SIG-M5 (cell line): ENCODE measurements at regions not wholly inside any gene's neighbourhood (a gene's known extent, or its start where the extent isn't known, plus 50 kb on each side); places are given as distances from the start of the nearest gene placed in this dataset.

Experiments used
- DNase-seq: peaks from one replicate; lab custom pipeline; 2025; lab: John Stamatoyannopoulos, UW

- no peak for DNase-seq
Measured at GRCh38 chr2:225340923-225341322, 58.6 kb upstream of the NYAP2 start.

DNA sequence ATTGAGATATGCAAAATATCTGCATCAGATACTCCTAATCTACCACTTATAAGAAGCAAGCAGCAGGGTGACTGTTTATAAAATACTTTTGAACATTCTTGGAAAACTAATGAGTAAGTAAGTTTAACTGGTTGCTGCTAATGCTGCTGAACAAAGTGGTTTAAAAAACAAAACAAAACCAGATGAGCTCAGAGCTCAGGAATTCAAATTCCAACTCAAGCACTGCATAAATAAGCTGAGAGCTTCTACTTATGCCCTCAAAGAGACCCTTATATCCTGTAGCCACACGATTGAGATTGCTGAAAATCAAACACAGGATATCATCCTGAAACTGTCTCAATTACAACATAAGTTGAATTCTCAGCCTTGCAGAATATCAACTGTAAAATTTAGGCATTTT lies 62.3 kb upstream of the NYAP2 start:
- DNase-seq: no peak

DNA sequence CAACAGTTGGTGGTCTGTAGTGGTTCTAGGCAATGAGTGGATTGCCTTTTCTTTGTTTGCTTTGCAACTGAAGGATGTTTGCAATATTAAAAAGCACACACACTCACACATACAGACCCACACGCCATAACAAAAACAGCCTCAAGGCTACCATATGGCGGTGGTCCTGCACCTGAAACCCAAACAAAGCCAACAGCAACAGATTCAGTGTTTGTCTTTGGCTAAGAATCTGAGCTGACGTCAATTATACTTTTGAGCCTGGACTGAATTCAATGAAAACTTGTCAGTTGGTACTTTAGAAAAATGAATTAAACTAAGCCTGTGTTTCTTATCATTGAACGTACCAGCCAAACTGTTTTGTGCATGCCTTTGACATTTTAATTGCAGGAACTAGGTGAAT lies 65.0 kb upstream of the NYAP2 start:
- no peak for DNase-seq

DNA sequence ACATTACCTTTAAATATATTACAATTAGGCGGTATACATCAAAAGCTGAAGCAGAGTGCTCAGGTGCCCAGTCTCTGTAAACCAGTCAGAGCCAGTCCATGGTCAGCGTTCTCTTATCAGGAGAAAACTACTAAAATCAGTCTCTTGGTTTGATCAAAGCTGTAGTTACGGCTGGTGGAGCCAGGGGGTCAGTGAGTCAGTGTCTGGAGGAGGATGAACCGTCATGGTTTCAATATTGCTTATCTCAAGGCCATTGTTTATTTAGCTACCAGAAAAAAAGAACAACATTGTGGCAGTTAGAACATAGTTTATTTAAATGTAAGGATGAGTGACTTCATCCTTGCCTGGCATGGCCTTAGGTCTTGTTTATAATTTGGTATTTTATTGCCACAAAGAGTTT lies 71.3 kb upstream of the NYAP2 start:
- DNase-seq: no peak

DNA sequence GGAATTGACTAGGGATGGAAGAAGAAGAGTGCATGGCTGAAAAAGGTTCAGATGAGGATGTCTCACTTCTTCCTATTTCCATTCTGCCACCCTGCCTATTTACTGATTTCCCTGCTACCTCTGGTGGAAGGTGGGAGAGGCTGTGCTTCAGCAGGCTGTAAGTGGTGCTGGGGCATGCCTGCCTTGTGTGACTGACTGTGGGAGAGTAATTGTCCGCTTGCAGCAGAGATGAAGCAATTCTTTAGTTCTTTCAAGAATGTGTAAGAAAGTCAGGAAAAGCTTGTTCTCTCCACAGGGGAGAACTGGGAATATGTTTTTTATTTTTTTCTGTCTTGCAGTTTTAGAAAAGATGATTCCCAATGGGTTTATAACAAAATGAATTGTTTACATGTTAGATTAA lies 72.5 kb upstream of the NYAP2 start:
- no peak for DNase-seq

DNA sequence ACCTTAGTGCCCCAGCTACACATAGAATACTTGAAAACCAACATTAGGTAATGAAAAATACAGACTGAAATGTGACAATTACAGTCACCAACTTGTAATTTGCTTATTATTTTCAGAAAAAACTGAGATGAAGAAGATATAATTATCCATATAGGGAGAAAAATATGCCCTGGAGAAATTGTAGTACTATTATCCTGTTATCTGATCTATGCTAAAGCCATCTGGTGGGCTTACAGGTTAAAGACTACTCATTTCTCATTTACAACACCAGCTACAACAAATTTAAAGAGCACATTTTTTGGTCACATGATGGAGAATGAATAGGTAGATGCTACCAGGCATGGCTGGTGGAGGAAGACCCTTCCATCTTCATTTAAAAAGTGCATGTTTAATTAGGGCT lies 79.6 kb upstream of the NYAP2 start:
- DNase-seq: no peak

GRCh38 chr2:225318440-225318839 lies 81.1 kb upstream of the NYAP2 start:
- no peak for DNase-seq

DNA sequence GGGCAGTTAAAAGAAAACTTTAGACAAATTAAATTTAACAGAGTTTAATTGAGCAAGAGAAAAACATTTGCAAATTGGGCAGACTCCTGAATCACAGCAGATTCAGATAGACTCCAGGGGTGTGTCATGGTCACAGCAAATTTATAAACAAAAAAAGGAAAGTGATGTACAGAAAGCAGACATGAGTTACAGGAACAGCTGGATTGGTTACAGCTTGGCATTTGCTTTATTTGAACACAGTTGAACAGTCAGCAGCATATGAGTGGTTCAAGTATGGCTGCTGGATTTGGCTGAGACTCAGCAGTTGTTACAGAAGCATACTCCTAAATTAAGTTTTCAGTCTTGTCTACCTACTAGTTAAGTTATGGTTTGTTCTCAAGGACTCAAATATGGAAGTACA lies 82.3 kb upstream of the NYAP2 start:
- no peak for DNase-seq

GRCh38 chr2:225310745-225311144 lies 88.8 kb upstream of the NYAP2 start:
- DNase-seq: no peak

DNA sequence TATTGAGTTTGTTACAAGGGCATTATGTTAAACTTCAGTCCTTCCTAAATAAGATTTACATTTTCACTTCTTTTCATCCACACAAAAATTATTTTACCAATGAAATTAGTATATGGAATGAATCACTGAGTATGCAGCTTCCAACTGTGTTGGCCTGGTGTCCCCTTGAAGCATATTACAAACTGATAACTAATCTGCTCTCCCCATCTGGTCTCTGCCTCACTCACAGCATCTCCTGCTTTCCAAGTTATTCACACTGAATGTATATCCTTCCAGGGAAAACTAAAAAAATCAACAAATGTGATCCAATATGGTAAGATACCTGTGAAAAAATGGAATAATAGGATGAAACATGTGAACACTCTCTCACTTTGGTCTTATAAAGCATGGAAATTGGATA lies 90.0 kb upstream of the NYAP2 start:
- no peak for DNase-seq

DNA sequence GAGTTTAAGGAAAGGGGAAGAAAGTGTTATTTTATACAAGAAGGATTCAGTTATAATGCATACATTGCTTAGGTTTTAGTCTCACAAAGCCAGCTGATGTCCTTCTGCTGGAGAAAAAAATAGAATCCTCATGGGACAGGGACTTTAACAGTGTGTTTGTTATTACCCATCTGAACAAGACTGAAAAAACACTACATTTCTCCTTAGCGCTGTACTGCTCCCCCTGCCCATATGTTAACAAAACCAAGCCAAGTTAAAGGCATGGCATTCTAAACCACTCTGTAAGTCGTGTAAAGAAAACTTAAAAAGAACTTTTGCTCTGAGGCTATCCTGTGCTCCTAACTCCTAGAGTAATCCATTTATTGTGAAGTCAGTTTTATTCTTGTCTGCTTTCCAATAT lies 102.6 kb upstream of the NYAP2 start:
- DNase-seq: no peak

DNA sequence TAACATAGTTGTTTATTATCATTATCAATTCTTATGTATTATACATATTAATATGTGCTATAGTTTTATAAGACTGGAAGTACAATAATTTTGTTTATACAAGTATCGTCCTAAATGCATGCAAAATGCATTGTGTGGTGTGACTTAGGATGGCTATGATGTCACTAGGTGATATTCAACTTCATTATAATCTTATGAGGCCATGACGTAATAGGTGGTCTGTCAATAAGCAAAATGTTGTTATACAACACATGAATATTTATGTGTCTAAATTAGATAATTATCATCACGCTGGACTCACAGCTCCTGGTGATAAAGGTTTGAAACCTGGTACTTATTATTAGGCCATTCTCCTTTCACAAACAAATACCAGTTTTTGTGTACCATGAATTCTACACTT lies 104.4 kb upstream of the NYAP2 start:
- DNase-seq: no peak

DNA sequence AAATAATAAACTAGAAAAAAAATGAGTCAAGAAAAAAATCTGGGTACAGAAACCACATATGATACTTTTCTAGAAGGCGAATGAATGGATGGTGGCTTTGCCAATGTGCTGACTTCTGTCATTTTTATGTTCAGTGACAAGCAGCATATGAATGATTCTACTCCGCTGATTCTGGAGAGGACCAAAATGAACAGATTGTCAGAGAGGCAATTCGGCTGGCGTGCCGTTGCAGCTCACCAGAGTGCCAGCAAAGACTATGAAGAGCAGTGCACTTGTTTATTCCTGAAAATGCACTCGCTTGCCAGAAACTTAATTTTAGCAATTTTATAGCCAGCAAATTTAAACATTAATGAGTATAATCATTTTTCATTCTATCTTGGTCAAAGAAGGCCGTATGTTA lies 105.9 kb upstream of the NYAP2 start:
- DNase-seq: no peak

DNA sequence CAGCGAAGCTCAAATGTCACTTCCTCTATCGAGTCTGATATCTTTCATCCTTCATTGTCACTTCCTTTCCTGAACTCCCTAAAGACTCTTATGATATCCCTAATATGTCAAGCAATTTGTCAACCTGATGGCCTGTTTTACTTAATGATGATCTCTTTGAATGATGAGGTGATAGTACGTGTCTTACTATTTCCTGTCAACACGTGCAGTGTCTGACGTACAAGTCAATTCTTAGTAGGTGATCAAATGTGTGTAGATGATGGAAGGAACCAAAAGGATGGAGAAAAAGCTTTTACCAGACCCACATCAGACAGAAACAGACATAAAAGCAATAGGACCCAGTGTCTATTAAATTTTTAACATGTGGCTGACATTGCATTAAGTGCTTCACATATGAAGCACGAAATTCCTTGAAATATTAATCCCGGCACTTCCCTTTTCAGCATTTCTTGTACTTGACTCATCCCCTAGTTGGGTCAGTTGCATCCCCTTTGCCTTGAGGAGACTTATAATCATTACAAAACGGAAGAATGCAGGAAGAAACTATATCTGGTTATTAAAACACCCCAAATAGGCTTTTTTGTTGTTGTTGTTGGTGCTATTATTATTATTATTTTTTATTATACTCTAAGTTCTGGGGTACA lies 108.6 kb upstream of the NYAP2 start:
- DNase-seq: no peak

- no peak for DNase-seq
Measured at GRCh38 chr2:225289659-225290058, 109.9 kb upstream of the NYAP2 start.

DNA sequence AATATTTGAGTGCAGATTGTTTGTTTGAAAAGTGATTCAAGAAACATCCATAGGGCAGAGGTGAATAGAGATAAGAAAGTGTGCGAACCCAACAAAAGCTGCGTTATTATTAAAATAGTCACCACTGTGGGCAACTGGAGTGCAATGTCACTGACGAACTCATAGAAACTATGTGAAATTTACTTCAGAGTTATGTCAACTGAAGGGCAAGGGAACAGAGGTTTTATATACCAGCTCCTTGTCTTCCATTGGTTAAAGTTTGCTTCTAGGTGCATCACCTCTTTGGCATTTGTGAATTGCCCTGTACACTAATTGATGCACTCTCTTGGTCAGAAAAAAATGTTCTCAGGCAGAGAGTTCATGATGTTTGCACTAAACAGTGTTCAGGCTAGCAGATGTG lies 110.5 kb upstream of the NYAP2 start:
- DNase-seq: no peak

DNA sequence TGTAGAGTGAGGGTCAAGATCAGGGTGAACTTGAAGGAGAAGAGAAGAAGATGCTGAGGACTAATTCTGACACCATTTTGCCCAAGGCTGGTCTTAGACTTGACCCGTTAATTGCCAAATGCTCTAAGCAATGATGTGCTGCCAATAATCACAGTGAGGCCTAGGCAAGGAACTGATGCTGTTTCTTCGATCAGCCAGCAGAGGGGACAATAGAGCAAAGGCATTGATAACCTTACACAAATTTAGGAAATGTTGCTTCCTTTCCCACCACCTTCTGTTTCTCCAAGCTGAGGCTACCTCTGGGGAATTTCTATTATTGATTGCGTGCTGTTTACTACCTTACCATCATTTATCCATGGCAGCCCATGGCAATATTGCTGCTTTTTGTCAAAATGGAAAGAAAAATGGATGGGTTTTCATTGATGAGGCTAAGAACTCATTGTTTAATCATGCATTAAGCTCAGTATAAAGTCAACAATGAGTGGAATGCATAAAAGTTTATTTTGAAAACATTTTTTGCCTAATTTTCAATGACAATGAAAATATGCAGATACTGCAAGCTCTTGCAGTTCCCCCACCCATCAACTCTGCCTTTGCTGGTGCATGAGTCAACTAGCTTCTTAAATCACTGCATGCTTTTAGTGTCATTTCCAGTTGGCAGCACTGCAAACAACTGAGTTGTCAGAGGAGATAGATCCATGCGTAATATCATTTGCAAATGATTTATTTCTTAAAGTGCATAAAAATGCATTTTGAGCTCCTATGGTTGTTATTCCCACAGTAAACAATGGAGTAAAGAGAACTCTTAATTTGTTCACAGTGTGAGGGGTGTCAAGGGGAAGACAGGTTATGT lies 116.4 kb upstream of the NYAP2 start:
- DNase-seq: no peak

GRCh38 chr2:225276207-225276606 lies 123.3 kb upstream of the NYAP2 start:
- DNase-seq: no peak

DNA sequence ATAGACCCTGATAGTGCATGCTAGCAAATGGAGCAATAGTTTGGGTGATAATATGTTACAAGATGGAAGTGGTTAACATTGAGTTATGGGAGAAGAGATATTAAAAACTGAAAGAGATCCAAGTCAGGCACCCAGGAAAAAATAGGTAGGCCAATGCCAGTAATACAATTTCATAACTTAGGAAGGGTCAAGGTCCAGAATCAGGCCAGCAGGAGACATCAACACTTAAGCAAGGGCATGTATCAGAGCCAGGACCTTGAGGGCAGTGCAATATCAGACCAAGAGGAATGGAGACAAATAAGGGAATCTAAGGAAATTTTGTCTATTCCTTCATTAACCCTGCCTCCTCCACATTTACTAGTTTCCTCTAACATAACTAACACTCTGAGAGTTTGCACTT lies 124.1 kb upstream of the NYAP2 start:
- no peak for DNase-seq

DNA sequence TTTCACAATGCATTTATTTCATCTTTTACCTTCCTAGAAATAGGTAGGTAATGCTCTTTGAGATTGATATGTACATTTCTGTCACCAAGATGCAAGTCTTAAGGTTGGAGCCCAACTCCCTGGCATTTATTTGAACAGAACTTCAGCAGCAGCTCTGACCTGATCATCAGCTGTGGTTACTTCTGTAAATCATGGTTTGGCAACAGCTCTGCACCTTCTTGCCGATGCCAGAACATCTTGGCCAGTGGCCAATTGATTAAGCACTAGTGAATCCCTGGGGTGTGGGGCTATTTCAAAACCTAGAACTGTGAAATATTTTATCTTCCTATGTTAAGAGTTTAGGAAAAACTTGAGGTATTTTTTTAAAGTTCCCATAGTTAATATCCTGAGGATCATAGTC lies 124.8 kb upstream of the NYAP2 start:
- DNase-seq: no peak

DNA sequence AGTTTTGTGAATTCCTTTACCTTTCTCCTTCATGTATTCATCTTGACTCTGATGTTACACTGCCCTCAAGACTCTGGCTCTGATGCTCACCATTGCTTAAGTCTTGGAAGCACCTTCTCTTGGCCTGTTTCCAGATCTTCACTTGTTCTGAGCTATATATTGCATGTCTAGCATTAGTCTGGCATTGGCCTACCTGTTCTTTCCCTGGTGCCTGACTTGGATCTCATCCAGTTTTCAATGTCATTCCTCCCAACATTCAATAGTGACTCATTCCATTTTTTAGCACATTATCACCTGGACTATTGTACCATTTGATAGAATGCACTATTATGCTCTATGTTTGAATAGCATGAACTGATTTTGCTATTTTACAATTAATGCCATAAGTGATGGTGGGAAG lies 127.3 kb upstream of the NYAP2 start:
- DNase-seq: no peak

- DNase-seq: peak; percentile 70
Measured at GRCh38 chr2:225270861-225271260, 128.6 kb upstream of the NYAP2 start.

GRCh38 chr2:225270053-225270452 lies 129.5 kb upstream of the NYAP2 start:
- no peak for DNase-seq

DNA sequence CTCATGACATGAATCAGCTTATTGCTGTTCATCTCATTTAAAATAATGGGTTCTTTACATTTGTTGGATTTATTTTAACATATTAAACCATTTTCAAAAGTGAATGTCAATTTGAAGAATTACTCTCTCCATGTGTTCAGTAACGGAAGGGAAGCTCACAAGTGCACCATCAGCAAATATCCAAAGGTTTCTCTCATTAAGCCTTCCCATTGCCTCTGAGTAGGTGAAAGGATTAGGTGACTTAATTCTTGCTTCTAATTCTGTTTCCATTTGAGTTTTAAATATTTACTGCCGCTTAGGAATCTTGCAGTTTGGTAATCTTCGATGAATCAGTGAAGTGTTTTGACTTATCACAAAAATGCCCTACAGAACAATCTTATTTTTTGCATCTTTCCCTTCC lies 145.1 kb upstream of the NYAP2 start:
- no peak for DNase-seq
